Left colon (tissue), 2 donors: ENCODE measurements at regions not wholly inside any gene's neighbourhood (a gene's known extent, or its start where the extent isn't known, plus 50 kb on each side); places are given as distances from the start of the nearest gene placed in this dataset.

ENCODE experiments used
- ATAC-seq: fragments of 200-7000 bp; cut with Tn5 transposase; one replicate; pipeline ENCODE4 v1.9.1; 2020; ENCODE audit warnings: mild to moderate bottlenecking, moderate library complexity
- DNase-seq, 2 donors: peaks; one replicate each; pipeline ENCODE4 v3.0.0-alpha.2; 2020
- intact Hi-C, 2 donors: fragments of 100-400 bp; cut with DNase I in 1 of 2; cut with micrococcal nuclease in 1 of 2; formaldehyde crosslinking; loops; one replicate each; pipeline versions ENCODE4 v1.11.2 to v1.14.0; 2022; cut with DNase I, micrococcal nuclease
- donor health status: DM: no; HTN: no; CAD: no.
- donor health status: DM: yes; HTN: yes; CAD: no.

GRCh38 chr1:218741852-218742251, 396.7 kb downstream of the TGFB2 start:
- ATAC-seq: no peak
- no peak for DNase-seq
- intact Hi-C loops: no loop called here

DNA sequence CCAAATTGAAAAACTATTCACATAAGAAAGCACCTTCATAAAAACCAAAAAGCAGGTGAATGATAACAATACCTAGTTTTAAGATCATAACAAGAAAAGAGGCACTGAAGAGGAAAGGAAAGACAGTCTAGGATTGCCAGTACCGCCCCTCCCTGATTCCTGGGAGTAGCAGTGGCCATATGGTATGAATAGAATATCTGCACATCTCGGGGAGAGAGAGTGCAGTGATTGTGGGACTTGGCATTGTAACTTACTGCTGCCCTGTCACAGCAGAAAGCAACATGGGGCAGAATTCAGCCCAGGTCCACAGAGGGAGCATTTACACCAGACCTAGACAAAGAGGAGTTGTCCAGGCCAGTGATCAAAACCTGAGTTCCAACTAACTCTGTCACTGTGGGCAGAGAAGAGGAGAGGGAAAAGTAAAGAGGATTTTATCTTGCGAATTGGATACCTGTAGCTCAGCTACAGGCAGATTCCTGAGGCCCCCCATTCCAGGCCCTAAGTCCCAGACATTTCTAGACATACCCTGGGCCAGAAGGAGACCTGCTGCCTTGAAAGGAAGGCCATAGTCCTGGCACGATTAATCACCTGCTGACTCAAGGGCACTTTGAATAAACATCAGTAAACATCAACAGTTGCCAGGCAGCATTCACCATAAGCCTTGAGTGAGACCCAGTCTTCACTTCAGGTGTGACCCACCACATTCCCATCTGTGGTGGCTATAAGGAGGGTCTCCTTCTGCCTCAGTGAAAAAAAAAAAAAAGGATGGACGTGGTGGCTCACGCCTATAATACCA, 397.5 kb downstream of the TGFB2 start:
- DNase-seq (no peak), ATAC-seq (no peak)
- intact Hi-C loops: no loop called here

DNA sequence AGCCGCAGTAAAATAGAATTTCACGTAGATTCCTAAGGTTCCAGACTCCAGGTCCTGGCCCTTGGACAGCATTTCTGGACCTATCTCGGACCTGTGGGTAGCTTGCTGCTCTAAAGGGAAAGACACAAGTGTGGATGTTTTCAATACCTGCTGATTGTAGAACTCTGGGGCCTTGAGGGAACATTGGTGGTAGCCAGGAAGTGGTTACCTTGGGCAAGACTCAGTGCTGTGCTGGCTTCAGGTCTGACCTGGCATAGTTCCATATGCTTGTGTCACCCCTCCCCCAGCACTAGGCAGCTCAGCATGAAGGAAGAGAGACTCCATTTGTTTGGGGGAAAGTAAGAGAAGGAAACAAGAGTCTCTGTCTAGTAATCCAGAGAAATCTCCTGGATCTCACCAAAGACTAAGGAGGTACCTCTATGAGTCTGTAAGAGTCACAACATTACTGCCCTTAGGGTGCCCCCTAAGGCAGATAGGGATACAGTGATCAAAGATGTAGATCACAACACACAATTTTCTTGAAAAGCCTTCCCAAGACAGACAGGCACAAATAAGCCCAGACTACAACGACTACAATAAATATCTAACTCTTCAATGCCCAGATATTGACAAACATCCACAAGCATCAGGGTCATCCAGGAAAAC, 398.8 kb downstream of the TGFB2 start:
- intact Hi-C loops: no loop called here
- DNase-seq (no peak), ATAC-seq (no peak)

DNA sequence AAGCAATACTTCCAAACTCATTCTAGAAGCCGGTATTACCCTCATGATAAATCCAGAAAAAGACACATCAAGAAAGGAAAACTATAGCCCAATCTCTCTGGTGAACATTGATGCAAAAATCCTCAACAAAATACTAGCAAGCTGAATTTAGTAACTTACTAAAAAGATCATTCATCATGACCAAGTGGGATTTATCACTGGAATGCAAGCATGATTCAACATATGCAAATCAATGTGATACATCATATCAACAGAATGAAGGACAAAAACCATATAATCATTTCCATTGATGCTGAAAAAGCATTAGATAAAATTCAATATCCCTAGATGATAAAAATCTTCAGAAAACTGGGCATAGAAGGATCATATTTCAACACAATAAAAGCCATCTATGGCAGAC, 402.9 kb downstream of the TGFB2 start:
- no peak for ATAC-seq
- no peak for DNase-seq
- intact Hi-C loops: no loop called here

DNA sequence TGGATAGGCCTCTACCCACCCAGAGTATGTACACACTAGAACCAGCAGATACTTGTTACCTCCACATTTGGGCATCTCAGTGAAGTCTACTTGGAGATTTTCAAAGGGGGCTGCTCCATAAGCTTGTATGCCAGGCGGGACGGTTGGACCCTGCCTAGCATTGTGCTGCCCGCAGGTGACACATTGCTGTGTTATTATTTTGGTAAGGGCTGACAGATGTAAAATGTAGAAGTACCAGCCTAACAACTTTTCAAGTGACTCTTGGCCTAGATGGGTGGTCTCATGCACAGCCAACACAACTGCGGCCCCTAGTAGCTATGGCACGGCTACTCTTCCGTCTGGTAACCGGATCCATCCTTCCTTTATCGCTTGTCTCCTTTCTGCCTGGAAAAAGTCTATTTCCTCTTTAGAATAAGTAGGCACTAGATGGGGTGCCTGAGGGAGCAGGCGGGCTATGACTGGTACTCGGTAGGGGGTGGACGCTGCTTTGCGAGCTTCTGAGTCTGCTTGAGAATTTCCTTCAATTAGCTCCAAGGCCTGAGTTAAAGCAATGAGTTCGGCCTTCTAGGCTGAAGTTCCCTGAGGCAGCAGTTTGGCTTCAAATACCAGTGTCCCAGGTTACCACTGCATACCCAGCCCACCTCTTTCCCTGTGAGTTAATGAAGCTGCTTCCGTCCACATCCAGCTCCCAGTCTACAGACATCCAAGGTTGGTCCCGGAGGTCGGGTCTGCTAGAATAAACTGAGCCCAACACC, 405.3 kb downstream of the TGFB2 start:
- no peak for DNase-seq
- intact Hi-C loops: no loop called here
- ATAC-seq: no peak

- ATAC-seq (no peak), DNase-seq (no peak)
- intact Hi-C loops: no loop called here
Measured at GRCh38 chr1:218751208-218751948, 406.2 kb downstream of the TGFB2 start.

GRCh38 chr1:218752126-218752525, 407.0 kb downstream of the TGFB2 start:
- DNase-seq: no peak
- intact Hi-C loops: no loop called here
- ATAC-seq: no peak

- ATAC-seq: no peak
- no peak for DNase-seq
- intact Hi-C loops: no loop called here
Measured at GRCh38 chr1:218754477-218754876, 409.3 kb downstream of the TGFB2 start.

DNA sequence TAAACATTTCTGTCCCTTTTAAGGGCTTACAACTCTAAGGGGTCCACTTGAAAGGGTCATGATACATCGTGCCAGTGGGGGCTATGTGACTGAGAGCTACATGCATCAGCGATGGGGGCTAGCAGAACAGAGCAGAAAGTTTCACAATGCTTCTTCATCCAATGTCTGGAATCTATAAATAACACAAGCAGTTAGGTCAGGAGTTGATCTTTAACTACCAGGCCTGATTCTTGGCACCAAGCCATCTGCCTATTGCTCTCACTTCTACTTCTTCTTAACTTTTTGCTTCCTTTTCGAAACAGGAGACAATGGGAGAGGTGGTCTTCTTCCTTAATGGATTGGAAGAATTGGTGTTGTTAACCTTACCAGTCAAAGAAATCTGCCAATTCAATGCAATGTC, 410.0 kb downstream of the TGFB2 start:
- intact Hi-C loops: no loop called here
- DNase-seq: no peak
- ATAC-seq: no peak

- intact Hi-C loops: no loop called here
- ATAC-seq (no peak), DNase-seq (no peak)
Measured at GRCh38 chr1:218759795-218760194, 413.9 kb upstream of the LYPLAL1 start.

DNA sequence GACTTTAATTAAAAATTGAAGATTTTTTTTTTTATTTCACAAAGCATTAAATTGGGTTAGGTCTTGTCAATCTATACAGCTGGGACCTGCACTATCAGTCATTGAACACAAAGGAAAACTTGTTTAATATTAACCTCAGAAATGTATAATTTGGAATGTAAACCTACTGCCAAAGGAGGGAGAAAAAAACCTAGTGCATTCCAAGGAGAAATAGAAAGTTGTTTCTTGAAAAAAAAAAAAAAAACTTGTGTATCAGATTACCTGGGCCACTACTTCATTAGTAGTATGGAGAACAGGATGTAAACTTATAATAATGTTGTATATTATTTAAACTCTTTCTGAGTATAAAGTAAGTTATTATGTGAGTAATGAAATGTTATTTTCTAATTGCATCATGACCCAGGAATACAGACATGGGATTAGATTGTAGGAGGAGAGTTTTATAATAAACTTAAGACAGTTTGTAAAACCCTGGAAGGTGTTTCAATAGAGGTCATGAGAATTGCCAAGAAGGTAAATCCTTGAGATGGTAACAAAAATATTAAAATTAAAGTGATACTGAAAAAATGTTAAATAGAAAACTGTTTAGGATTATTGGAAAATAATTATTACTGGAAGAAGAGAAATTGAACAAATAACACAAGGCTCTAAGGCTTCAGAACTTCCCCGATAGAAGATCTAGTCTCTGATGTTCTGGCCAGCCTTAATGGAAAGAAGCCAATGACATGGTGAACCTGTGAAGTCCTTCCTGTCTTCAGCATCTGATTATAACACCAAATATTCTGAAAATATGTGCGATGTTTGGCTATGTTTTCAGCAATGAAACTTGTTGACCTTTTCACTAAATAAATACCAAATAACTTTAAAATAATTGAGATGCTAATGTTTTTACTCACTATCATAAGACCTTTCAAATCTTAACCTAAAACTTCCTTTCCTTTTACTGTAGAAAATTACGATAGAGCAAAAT, 412.8 kb upstream of the LYPLAL1 start:
- DNase-seq: no peak
- intact Hi-C loops: no loop called here
- ATAC-seq: no peak

- ATAC-seq (no peak), DNase-seq (no peak)
- intact Hi-C loops: no loop called here
Measured at GRCh38 chr1:218763538-218763937, 410.1 kb upstream of the LYPLAL1 start.

DNA sequence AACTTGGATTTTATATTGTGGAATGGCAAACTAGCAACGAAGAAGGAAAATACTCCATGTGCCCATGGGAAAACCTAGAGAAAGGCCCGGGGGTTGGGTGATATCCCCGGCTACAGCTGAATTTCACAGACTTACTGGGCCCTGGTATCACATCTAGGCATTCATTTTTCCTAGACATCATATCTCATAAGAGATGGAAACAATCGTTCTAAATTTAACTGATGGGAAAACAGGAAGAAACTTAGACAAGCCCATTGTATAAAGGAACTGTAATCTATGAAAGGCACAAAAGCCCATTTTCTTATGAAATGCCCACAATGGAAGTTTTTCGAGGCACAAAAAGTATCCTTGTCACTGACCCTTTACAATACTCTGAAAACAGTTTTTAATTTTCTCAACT, 407.9 kb upstream of the LYPLAL1 start:
- intact Hi-C loops: no loop called here
- no peak for ATAC-seq
- no peak for DNase-seq

GRCh38 chr1:218771931-218772330, 401.7 kb upstream of the LYPLAL1 start:
- DNase-seq (no peak), ATAC-seq (no peak)
- intact Hi-C loops: no loop called here

- intact Hi-C loops: no loop called here
- no peak for DNase-seq
Measured at GRCh38 chr1:218772575-218772974, 401.1 kb upstream of the LYPLAL1 start.

GRCh38 chr1:218775501-218776021, 398.1 kb upstream of the LYPLAL1 start:
- ATAC-seq (no peak), DNase-seq (no peak)
- intact Hi-C loops: no loop called here

More at GRCh38 chr1:218772575-218772974, 401.1 kb upstream of the LYPLAL1 start:
- ATAC-seq: no peak

DNA sequence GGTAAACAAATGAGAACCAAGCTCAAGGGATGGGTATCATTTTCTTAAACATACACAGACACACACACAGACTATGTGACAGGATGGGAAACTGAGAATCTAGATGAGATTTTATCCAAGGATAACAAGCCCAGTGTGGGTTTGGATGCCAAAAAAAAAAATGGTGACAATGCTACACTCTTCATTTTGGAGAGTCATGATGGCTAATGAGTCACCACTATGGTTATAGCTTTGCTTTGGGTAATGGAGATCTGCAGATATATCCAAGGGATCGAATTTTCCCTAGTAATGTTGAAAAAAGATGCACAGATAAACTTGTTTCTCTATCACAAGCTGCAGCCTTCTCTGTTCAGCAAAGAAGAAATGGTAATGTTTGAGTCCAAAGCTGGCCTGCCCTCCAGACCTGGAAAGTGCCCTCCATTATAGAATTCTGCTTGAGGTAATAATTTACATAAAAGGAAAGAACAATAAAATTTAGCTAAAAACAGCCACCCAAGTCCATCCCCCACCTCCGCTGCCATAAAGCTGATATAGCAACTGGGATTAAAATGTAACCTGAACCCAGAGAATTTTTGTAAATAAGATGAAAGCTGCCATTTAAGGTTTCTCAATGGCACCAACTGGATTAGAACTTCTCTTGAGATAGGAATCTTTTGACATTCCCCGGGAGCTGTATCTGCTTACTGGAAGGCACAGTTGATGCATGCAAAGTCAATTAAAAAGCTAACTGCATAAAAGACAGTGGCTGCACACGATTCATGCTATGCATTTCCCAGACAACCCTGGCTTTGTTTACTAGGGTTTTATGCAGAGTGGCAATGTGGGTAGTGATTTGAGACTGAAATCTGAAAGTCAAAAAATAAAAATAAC, 395.2 kb upstream of the LYPLAL1 start:
- ATAC-seq (no peak), DNase-seq (no peak)
- intact Hi-C loops: no loop called here
